PC-9 (cell line): ENCODE measurements at regions not wholly inside any gene's neighbourhood (a gene's known extent, or its start where the extent isn't known, plus 50 kb on each side); places are given as distances from the start of the nearest gene placed in this dataset.

ENCODE experiments used
- BruUV-seq: library from RNA; stranded (reverse); fragments of 400-500 nt; replicated peaks from 2 replicates; lab custom pipeline; 2021; lab: Mats Ljungman, UMichigan
- CTCF ChIA-PET: fragments of 300-600 bp; sonication (Branson Sonifier 250); formaldehyde crosslinking; loops from one replicate; lab custom pipeline; 2022; ENCODE audit warnings: antibody characterized with exemption; lab: Charles Lee
- POLR2A ChIA-PET: fragments of 300-600 bp; sonication (Branson Sonifier 250); formaldehyde crosslinking; loops from one replicate; lab custom pipeline; 2022; ENCODE audit warnings: antibody characterized with exemption; ENCODE audit not compliant: unreplicated experiment; lab: Charles Lee
- DNase-seq, 2 experiments: peaks; one replicate each; pipeline versions ENCODE4 v3.0.0 to v3.0.0-alpha.2; 2015 to 2022; ENCODE audit warnings: mixed read lengths in 1 of 2
- H2AFZ ChIP-seq: fragments of 200-600 bp; sonication (generic); 2 replicates; pipeline ENCODE4 v1.8.1; 2017; ENCODE audit warnings: antibody characterized with exemption
- H3F3A ChIP-seq: fragments of 200-600 bp; sonication (generic); 2 replicates; pipeline ENCODE4 v1.8.1; 2017; ENCODE audit warnings: antibody characterized with exemption, mild to moderate bottlenecking, low read depth; ENCODE audit not compliant: insufficient read depth
- H3K27ac ChIP-seq: fragments of 200-600 bp; sonication (generic); 2 replicates; pipeline ENCODE4 v1.6.1; 2016; ENCODE audit warnings: mixed run types
- H3K27me3 ChIP-seq: fragments of 200-600 bp; sonication (generic); 2 replicates; pipeline ENCODE4 v1.6.1; 2016; ENCODE audit warnings: low read depth, mixed run types; ENCODE audit not compliant: insufficient read depth
- H3K36me3 ChIP-seq: fragments of 200-600 bp; sonication (generic); 2 replicates; pipeline ENCODE4 v1.6.1; 2016; ENCODE audit warnings: low read depth, mixed run types
- H3K4me1 ChIP-seq: fragments of 200-600 bp; sonication (generic); replicated peaks from 2 replicates; pipeline ENCODE4 v1.6.1; 2016; ENCODE audit warnings: mixed run types; ENCODE audit not compliant: insufficient read depth
- H3K4me2 ChIP-seq: fragments of 200-600 bp; sonication (generic); 2 replicates; pipeline ENCODE4 v1.6.1; 2017; ENCODE audit warnings: mixed run types
- H3K4me3 ChIP-seq: fragments of 200-600 bp; sonication (generic); 2 replicates; pipeline ENCODE4 v1.6.1; 2016; ENCODE audit warnings: mixed run types
- H3K79me2 ChIP-seq: fragments of 200-600 bp; sonication (generic); 2 replicates; pipeline ENCODE4 v1.6.1; 2017; ENCODE audit warnings: low read depth, mixed run types
- H3K9me2 ChIP-seq: fragments of 200-600 bp; sonication (generic); 2 replicates; pipeline ENCODE4 v1.8.1; 2017; ENCODE audit warnings: mild to moderate bottlenecking; ENCODE audit not compliant: insufficient read depth
- H3K9me3 ChIP-seq: fragments of 200-600 bp; sonication (generic); 2 replicates; pipeline ENCODE4 v1.8.1; 2016; ENCODE audit warnings: low read depth; ENCODE audit not compliant: insufficient read depth
- H4K20me1 ChIP-seq: fragments of 200-600 bp; sonication (generic); 2 replicates; pipeline ENCODE4 v1.8.1; 2017; ENCODE audit not compliant: insufficient read depth
- EZH2 ChIP-seq: fragments of 200-600 bp; sonication (generic); IDR thresholded peaks from 2 replicates; pipeline ENCODE4 v1.8.0; 2017; ENCODE audit warnings: antibody characterized with exemption, low read depth
- intact Hi-C: fragments of 100-400 bp; cut with micrococcal nuclease; formaldehyde crosslinking; loops from one replicate; pipeline ENCODE4 v1.10.0; 2022; ENCODE audit not compliant: unreplicated experiment
- TF ChIP-seq, protein P1 (sequence below): fragments of 200-600 bp; sonication (generic); conservative IDR thresholded peaks from 2 replicates; pipeline ENCODE4 v1.6.1; 2017; ENCODE audit warnings: mixed run types, antibody characterized with exemption, mild to moderate bottlenecking, moderate library complexity

DNA sequence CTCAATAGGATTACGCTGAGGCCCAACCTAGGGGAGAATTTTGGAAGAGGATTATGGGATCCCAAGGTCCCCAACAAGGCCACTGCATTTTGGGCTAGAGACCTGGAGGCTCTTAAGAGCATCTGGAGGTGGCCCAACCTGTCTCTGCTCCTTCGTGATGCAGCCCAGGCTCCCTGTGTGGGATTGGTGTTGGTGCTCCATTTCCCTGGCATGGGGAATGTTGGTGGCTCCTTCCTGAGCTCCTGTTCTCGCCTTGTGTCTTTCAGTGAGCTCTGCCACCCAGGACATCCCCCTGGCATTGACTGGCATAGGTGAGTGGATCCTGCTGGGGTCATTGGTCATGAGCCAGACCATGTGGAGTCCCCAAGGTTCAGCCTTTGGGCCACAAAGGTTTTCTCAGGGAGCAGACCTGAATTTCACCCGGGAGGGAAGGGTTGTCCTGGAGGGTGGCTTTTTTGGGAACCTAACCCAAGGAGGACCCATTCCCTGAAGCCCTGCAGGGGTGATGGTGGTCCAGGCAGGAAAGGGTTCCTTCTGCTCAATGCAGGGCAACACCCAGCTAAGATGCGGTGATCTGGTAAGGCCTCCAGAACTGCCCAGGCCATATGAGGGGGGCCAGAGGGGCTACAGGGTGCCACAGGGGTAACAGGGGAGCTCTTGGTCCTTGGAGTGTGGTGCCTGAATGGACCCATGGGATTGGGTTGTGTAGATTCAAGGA lies 202.5 kb downstream of the UBE3A start:
- no peak for TF ChIP-seq EZH2
- TF ChIP-seq, protein P1, sequence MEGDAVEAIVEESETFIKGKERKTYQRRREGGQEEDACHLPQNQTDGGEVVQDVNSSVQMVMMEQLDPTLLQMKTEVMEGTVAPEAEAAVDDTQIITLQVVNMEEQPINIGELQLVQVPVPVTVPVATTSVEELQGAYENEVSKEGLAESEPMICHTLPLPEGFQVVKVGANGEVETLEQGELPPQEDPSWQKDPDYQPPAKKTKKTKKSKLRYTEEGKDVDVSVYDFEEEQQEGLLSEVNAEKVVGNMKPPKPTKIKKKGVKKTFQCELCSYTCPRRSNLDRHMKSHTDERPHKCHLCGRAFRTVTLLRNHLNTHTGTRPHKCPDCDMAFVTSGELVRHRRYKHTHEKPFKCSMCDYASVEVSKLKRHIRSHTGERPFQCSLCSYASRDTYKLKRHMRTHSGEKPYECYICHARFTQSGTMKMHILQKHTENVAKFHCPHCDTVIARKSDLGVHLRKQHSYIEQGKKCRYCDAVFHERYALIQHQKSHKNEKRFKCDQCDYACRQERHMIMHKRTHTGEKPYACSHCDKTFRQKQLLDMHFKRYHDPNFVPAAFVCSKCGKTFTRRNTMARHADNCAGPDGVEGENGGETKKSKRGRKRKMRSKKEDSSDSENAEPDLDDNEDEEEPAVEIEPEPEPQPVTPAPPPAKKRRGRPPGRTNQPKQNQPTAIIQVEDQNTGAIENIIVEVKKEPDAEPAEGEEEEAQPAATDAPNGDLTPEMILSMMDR, result no peak
- intact Hi-C loops, result no loop called here
- Histone ChIP-seq H3K79me2 (no peaks in the 10 kb centered on the region), H3K36me3 (no peaks in the 10 kb centered on the region), H3K9me2 (no peaks in the 10 kb centered on the region), H4K20me1 (no peaks in the 10 kb centered on the region), H3F3A (no peaks in the 10 kb centered on the region), H3K4me2 (no peak overlapping the region), H3K27me3 (no peaks in the 10 kb centered on the region), H3K9me3 (no peaks in the 10 kb centered on the region), H3K4me1 (no peaks in the 10 kb centered on the region), H3K4me3 (no peak overlapping the region), H3K27ac (no peak overlapping the region), H2AFZ (no peak overlapping the region)
- POLR2A ChIA-PET, result no interaction called here
- CTCF ChIA-PET, result no interaction called here
- DNase-seq, result no peak
- BruUV-seq, result no TSS peak

DNA sequence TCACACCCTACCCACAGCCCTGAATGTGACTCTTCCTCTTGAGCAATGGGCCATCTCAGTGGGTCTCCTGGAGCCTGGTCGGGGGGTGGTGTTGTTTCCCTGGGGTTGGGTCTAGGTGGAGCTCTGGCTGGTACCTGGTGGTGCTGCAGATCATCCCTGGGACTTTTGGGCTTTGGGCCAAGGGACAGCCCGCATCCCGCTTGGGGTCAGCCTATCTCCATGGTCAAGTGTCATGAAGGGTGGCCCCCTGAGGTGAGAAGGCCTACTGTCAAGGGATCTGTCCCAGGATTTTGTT lies 202.0 kb downstream of the UBE3A start:
- no peak overlapping the region for H3K4me3 ChIP-seq
- no TSS peak for BruUV-seq
- H3F3A ChIP-seq, result no peaks in the 10 kb centered on the region
- H3K36me3 ChIP-seq, result no peaks in the 10 kb centered on the region
- no peaks in the 10 kb centered on the region for H4K20me1 ChIP-seq
- ChIA-PET POLR2A (no interaction called here), CTCF (no interaction called here)
- no peaks in the 10 kb centered on the region for H3K27me3 ChIP-seq
- DNase-seq, result no peak
- H3K4me2 ChIP-seq, result no peak overlapping the region
- H2AFZ ChIP-seq, result no peak overlapping the region
- no peaks in the 10 kb centered on the region for H3K9me3 ChIP-seq
- no peak for TF ChIP-seq EZH2
- TF ChIP-seq, protein P1, result no peak
- intact Hi-C loops, result no loop called here
- no peaks in the 10 kb centered on the region for H3K9me2 ChIP-seq
- no peaks in the 10 kb centered on the region for H3K4me1 ChIP-seq
- no peaks in the 10 kb centered on the region for H3K79me2 ChIP-seq
- H3K27ac ChIP-seq, result no peak overlapping the region

DNA sequence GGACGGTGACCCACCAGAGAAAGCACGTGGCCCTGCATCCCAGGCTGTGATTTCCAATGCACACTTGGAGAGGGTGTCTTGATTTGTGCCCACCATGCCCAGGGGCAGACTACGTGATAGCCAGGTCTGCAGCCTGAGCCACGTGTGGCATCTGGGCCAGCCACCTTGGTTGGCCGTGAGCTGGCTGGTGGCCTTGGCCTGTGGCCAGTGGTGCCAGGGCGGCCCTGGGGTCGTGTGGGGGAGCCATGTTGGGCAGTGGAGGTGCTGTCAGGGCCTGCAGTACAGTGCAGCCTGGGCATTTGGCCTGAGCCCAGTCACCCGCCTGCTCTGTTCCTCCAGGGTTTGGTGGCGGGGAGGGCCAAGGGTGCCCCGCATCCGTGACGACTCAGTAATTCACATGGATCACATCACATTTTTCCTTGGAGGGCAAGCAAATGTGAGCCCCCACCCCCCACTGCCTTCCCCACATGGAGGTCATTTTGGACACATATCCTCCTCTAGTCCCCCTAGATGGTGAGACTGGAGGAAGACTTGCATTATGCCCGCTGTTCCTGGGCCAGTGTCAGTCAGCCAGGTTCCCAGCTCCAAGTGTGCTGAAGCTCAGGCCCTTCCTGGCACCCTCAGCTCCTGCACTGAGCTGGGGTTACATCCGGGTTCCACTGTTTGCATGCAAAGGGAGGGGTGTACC lies 201.4 kb downstream of the UBE3A start:
- Histone ChIP-seq H3K4me2 (no peak overlapping the region), H3K27me3 (no peaks in the 10 kb centered on the region), H4K20me1 (no peaks in the 10 kb centered on the region), H3K79me2 (no peaks in the 10 kb centered on the region), H3K4me3 (no peak overlapping the region), H3K9me2 (no peaks in the 10 kb centered on the region), H3F3A (no peaks in the 10 kb centered on the region), H2AFZ (no peak overlapping the region), H3K9me3 (no peaks in the 10 kb centered on the region), H3K27ac (no peak overlapping the region), H3K4me1 (no peaks in the 10 kb centered on the region), H3K36me3 (no peaks in the 10 kb centered on the region)
- DNase-seq, result no peak
- POLR2A ChIA-PET, result no interaction called here
- BruUV-seq, result no TSS peak
- intact Hi-C loops, result no loop called here
- CTCF ChIA-PET, result no interaction called here
- TF ChIP-seq EZH2, result no peak
- TF ChIP-seq, protein P1, result no peak
